Activated CD4-positive, alpha-beta T cell treated with anti-CD3 and anti-CD28 coated beads, Interleukin-2, amount 10 ng/mL, durations not matched to agents 24 days and 14 days (primary cell): ENCODE measurements at regions not wholly inside any gene's neighbourhood (a gene's known extent, or its start where the extent isn't known, plus 50 kb on each side); places are given as distances from the start of the nearest gene placed in this dataset.

ENCODE experiments used
- DNase-seq: peaks from one replicate; pipeline ENCODE4 v3.0.0; 2022
- H3K27ac Mint-ChIP-seq: one replicate; pipeline ENCODE4 v1.8.0; 2022; ENCODE audit warnings: mild to moderate bottlenecking, mixed read lengths
- H3K27me3 Mint-ChIP-seq: one replicate; pipeline ENCODE4 v1.8.0; 2022; ENCODE audit warnings: mixed read lengths
- H3K36me3 Mint-ChIP-seq: one replicate; pipeline ENCODE4 v1.8.0; 2022; ENCODE audit warnings: low read depth, mild to moderate bottlenecking, mixed read lengths
- H3K4me1 Mint-ChIP-seq: one replicate; pipeline ENCODE4 v1.8.0; 2021; ENCODE audit warnings: mixed read lengths
- H3K4me3 Mint-ChIP-seq: one replicate; pipeline ENCODE4 v1.8.0; 2022; ENCODE audit warnings: mild to moderate bottlenecking, moderate library complexity, mixed read lengths
- H3K9me3 Mint-ChIP-seq: one replicate; pipeline ENCODE4 v1.8.0; 2021; ENCODE audit warnings: mixed read lengths
- intact Hi-C: fragments of 100-400 bp; cut with micrococcal nuclease; formaldehyde crosslinking; loops from one replicate; pipeline ENCODE4 v1.15.1; 2023

DNA sequence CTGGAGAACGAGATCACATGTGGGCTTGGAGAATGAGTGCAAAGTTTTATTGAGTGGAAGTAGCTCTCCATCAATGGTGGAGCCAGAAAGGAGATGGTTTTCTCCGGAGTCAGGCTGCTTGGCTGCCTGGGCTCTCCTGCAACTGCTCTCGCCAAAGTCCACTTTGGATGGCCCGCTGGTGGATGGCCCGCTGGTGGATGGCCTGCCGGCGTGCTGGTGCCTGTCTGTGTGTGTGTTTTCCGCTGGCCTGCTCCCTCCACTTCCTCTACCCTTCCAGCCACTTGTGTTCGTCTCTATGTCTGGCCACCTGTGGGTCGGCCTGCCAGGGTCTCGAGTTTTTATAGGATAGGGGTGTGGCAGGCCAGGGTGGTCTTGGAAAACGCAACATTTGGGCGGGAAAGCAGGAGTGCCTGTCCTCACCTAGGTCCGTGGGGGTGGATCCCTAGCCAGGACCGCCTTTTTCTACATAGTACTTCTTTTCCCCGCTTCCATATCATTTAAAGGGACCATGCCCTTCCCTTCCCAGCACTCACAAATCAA is 1292.1 kb upstream of the PIK3C3 start:
- Mint-ChIP-seq H3K9me3 (peaks cover 7% of the 10 kb centered on the region), H3K4me1 (no peaks in the 10 kb centered on the region), H3K27ac (no peak overlapping the region), H3K27me3 (no peaks in the 10 kb centered on the region), H3K4me3 (no peak overlapping the region), H3K36me3 (no peaks in the 10 kb centered on the region)
- intact Hi-C loops, result no loop called here
- no peak for DNase-seq

- Mint-ChIP-seq H3K27ac (no peak overlapping the region), H3K9me3 (peaks cover 8% of the 10 kb centered on the region), H3K4me1 (no peaks in the 10 kb centered on the region), H3K27me3 (no peaks in the 10 kb centered on the region), H3K36me3 (no peaks in the 10 kb centered on the region), H3K4me3 (no peak overlapping the region)
- DNase-seq, result no peak
- intact Hi-C loops, result no loop called here
Observed at GRCh38 chr18:40653682-40654081, 1301.4 kb upstream of the PIK3C3 start.

- H3K4me1 Mint-ChIP-seq, result no peaks in the 10 kb centered on the region
- no peaks in the 10 kb centered on the region for H3K36me3 Mint-ChIP-seq
- no peak overlapping the region for H3K4me3 Mint-ChIP-seq
- H3K27me3 Mint-ChIP-seq, result no peaks in the 10 kb centered on the region
- peaks cover 5% of the 10 kb centered on the region for H3K9me3 Mint-ChIP-seq
- intact Hi-C loops, result no loop called here
- no peak for DNase-seq
- no peak overlapping the region for H3K27ac Mint-ChIP-seq
Observed at GRCh38 chr18:40652321-40652720, 1302.7 kb upstream of the PIK3C3 start.

DNA sequence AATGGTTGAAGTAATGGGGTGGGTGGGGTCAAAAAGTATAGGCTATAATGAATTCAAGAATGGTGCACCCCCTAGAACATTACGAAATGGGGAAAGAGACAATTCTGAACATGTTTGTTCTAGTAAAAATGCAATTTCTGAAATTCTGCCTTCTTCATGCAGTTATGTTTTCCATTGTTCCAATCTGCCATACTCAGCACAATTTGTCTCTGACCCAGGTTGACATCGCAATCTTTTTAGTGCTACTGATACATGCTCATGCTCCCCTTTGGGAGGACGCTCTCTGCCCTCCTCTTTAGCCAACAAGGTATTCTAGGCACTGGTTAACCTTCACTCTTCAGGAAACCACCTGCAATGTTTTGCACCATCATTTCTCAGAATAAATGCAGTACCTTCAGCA is 1303.9 kb upstream of the PIK3C3 start:
- intact Hi-C loops, result no loop called here
- no peak overlapping the region for H3K4me3 Mint-ChIP-seq
- peaks cover 4% of the 10 kb centered on the region for H3K9me3 Mint-ChIP-seq
- no peaks in the 10 kb centered on the region for H3K36me3 Mint-ChIP-seq
- no peaks in the 10 kb centered on the region for H3K4me1 Mint-ChIP-seq
- DNase-seq, result no peak
- H3K27ac Mint-ChIP-seq, result no peak overlapping the region
- H3K27me3 Mint-ChIP-seq, result no peaks in the 10 kb centered on the region

DNA sequence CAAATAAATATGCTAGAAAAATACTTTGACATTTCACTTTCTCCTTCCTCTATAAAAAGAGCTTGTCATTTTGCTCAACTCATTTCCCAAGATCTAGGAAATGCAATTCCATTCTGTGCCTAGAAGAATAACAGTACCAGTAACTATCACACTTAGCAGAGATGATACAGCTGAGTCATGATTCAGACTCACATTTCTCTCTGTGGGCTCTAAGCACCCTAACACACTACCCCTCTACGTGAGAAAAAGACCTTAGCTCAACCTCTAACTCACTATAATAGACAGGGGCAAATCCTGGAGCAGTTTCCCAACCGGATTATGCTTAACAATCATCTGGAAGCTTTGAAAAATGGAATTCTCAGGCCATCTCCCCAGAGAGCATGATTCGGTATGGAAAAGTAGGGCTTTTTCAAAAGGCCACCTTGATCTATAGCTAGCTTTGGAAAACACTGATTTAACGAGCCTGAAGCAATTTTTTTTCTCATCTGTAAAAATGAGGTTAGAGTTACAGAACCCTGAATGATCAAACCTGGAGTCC is 1312.3 kb upstream of the PIK3C3 start:
- Mint-ChIP-seq H3K27ac (no peak overlapping the region), H3K36me3 (no peaks in the 10 kb centered on the region)

GRCh38 chr18:40631319-40631718 is 1323.7 kb upstream of the PIK3C3 start:
- peaks cover 17% of the 10 kb centered on the region for H3K9me3 Mint-ChIP-seq
- H3K4me3 Mint-ChIP-seq, result no peak overlapping the region
- no peaks in the 10 kb centered on the region for H3K36me3 Mint-ChIP-seq
- intact Hi-C loops, result no loop called here
- H3K27me3 Mint-ChIP-seq, result no peaks in the 10 kb centered on the region
- H3K27ac Mint-ChIP-seq, result no peak overlapping the region
- no peak for DNase-seq
- no peaks in the 10 kb centered on the region for H3K4me1 Mint-ChIP-seq

More for the DNA sequence above, 1312.3 kb upstream of the PIK3C3 start:
- H3K27me3 Mint-ChIP-seq, result no peaks in the 10 kb centered on the region
- no peak for DNase-seq
- intact Hi-C loops, result no loop called here
- H3K4me1 Mint-ChIP-seq, result no peaks in the 10 kb centered on the region
- no peak overlapping the region for H3K4me3 Mint-ChIP-seq
- H3K9me3 Mint-ChIP-seq, result no peaks in the 10 kb centered on the region

- Mint-ChIP-seq H3K36me3 (no peaks in the 10 kb centered on the region), H3K4me1 (no peaks in the 10 kb centered on the region), H3K4me3 (no peak overlapping the region), H3K27me3 (no peaks in the 10 kb centered on the region), H3K27ac (no peak overlapping the region), H3K9me3 (peaks cover 17% of the 10 kb centered on the region)
- DNase-seq, result no peak
- intact Hi-C loops, result no loop called here
Observed at GRCh38 chr18:40630496-40630895, 1324.5 kb upstream of the PIK3C3 start.

- intact Hi-C loops, result no loop called here
- DNase-seq, result no peak
- Mint-ChIP-seq H3K4me3 (no peak overlapping the region), H3K27me3 (no peaks in the 10 kb centered on the region), H3K9me3 (peaks cover 4% of the 10 kb centered on the region), H3K36me3 (no peaks in the 10 kb centered on the region), H3K27ac (no peak overlapping the region), H3K4me1 (no peaks in the 10 kb centered on the region)
Observed at GRCh38 chr18:40624959-40625358, 1330.1 kb upstream of the PIK3C3 start.

GRCh38 chr18:40613721-40614120 is 1341.3 kb upstream of the PIK3C3 start:
- no peaks in the 10 kb centered on the region for H3K27me3 Mint-ChIP-seq
- H3K36me3 Mint-ChIP-seq, result no peaks in the 10 kb centered on the region
- H3K4me1 Mint-ChIP-seq, result no peaks in the 10 kb centered on the region
- H3K4me3 Mint-ChIP-seq, result no peak overlapping the region
- DNase-seq, result no peak
- intact Hi-C loops, result no loop called here
- H3K27ac Mint-ChIP-seq, result no peak overlapping the region
- no peaks in the 10 kb centered on the region for H3K9me3 Mint-ChIP-seq

- intact Hi-C loops, result no loop called here
- Mint-ChIP-seq H3K27ac (no peak overlapping the region), H3K9me3 (no peaks in the 10 kb centered on the region), H3K4me3 (no peak overlapping the region), H3K36me3 (no peaks in the 10 kb centered on the region), H3K27me3 (no peaks in the 10 kb centered on the region), H3K4me1 (no peaks in the 10 kb centered on the region)
- DNase-seq, result no peak
Observed at GRCh38 chr18:40612356-40612755, 1342.7 kb upstream of the PIK3C3 start.

GRCh38 chr18:40608226-40608625 is 1346.8 kb upstream of the PIK3C3 start:
- intact Hi-C loops, result no loop called here
- no peak overlapping the region for H3K27ac Mint-ChIP-seq
- no peak for DNase-seq
- H3K4me3 Mint-ChIP-seq, result no peak overlapping the region
- no peaks in the 10 kb centered on the region for H3K9me3 Mint-ChIP-seq
- H3K4me1 Mint-ChIP-seq, result no peaks in the 10 kb centered on the region
- H3K36me3 Mint-ChIP-seq, result no peaks in the 10 kb centered on the region
- no peaks in the 10 kb centered on the region for H3K27me3 Mint-ChIP-seq

DNA sequence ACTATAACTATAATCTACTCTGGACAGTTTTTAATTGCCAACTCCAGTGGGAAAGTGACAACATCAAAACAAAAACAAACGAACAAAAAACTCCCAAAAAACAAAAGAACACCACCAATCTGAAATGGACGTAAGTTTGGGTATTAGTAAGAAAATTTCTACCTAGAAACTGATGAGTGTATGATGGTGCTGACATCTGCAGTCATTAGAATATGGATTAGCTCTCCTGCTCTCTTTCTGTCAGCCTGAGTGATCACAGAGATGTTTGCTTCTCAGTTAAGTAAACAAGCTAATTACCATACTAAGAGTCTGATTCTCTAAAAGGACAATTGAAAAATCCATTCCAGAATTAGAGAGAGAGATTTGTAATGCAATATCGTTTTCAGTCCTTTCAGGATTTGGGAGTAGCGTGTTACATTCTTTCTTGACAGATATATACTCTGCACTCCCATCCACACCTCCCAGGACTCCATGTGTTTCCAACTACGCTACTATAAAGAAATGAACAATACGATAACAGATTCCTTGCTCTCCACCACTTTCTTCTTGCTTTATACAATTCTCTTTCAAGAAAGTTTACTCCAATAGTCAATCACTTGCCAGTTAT is 1347.4 kb upstream of the PIK3C3 start:
- no peaks in the 10 kb centered on the region for H3K9me3 Mint-ChIP-seq
- no peaks in the 10 kb centered on the region for H3K36me3 Mint-ChIP-seq
- no peaks in the 10 kb centered on the region for H3K27me3 Mint-ChIP-seq
- no peaks in the 10 kb centered on the region for H3K4me1 Mint-ChIP-seq
- H3K27ac Mint-ChIP-seq, result no peak overlapping the region
- DNase-seq, result no peak
- no peak overlapping the region for H3K4me3 Mint-ChIP-seq
- intact Hi-C loops, result no loop called here

DNA sequence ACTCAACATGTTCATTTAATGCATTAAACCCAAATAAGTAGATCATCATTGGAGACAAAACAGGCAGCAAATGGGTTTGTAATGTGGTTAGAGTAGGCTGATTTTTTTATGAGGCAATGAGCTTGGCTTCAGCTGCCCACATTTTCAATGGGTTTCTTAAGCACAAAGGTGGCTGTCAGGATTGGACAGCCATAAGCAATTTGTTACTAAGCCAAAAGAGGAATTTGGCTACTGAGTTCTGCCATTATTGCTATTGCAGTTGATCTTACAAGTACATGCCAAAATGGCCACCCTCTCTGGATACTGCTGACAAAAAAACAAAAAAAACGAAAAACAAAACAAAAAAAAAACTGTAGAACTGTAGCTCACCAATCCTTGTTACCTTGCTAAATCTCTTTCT is 1348.0 kb upstream of the PIK3C3 start:
- Mint-ChIP-seq H3K9me3 (no peaks in the 10 kb centered on the region), H3K4me3 (no peak overlapping the region), H3K27ac (no peak overlapping the region), H3K36me3 (no peaks in the 10 kb centered on the region), H3K4me1 (no peaks in the 10 kb centered on the region), H3K27me3 (no peaks in the 10 kb centered on the region)
- intact Hi-C loops, result no loop called here
- no peak for DNase-seq

DNA sequence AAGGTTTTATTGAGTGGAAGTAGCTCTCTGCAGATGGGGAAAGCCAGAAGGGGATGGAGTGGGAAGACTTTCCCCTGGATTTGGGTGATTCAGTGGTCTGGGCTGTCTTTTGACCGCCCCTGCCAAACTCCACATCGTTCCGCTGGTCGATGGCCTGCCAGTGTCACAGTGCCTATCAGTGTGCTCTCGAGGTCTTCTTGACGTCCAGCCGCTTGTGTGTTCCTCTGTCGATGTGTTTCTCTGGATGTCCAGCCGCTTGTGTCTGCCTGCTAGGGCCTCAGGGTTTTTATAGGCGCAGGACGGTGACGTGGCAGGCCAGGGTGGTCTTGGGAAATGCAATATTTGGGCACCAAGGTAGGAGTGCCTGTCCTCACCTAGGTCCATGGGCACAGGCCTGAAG is 1371.4 kb upstream of the PIK3C3 start:
- Mint-ChIP-seq H3K36me3 (no peaks in the 10 kb centered on the region), H3K4me1 (no peaks in the 10 kb centered on the region), H3K4me3 (no peak overlapping the region), H3K27me3 (no peaks in the 10 kb centered on the region), H3K27ac (no peak overlapping the region), H3K9me3 (peaks cover 3% of the 10 kb centered on the region)
- no peak for DNase-seq
- intact Hi-C loops, result no loop called here

- Mint-ChIP-seq H3K36me3 (no peaks in the 10 kb centered on the region), H3K27ac (no peak overlapping the region), H3K9me3 (peaks cover 3% of the 10 kb centered on the region), H3K4me1 (no peaks in the 10 kb centered on the region), H3K4me3 (no peak overlapping the region), H3K27me3 (no peaks in the 10 kb centered on the region)
- DNase-seq, result no peak
- intact Hi-C loops, result no loop called here
Observed at GRCh38 chr18:40582105-40582504, 1372.9 kb upstream of the PIK3C3 start.
